Chondrocyte (in vitro differentiated cells): ENCODE measurements at regions not wholly inside any gene's neighbourhood (a gene's known extent, or its start where the extent isn't known, plus 50 kb on each side); places are given as distances from the start of the nearest gene placed in this dataset.

Experiments
- DNase-seq: peaks from one replicate; pipeline ENCODE4 v3.0.0; 2021; ENCODE audit warnings: mixed read lengths, low spot score
- H3K27ac Mint-ChIP-seq: one replicate; pipeline ENCODE4 v1.8.0; 2021; ENCODE audit warnings: mild to moderate bottlenecking, moderate library complexity, mixed read lengths; ENCODE audit not compliant: unreplicated experiment
- H3K27me3 Mint-ChIP-seq: 2 replicates; pipeline ENCODE4 v1.8.0; 2021; ENCODE audit warnings: low read depth, mixed read lengths
- H3K36me3 Mint-ChIP-seq: 2 replicates; pipeline ENCODE4 v1.8.0; 2021; ENCODE audit warnings: low read depth, mixed read lengths
- H3K4me1 Mint-ChIP-seq: 2 replicates; pipeline ENCODE4 v1.8.0; 2021; ENCODE audit warnings: low read depth, mild to moderate bottlenecking, mixed read lengths
- H3K4me3 Mint-ChIP-seq: one replicate; pipeline ENCODE4 v1.8.0; 2021; ENCODE audit warnings: mild to moderate bottlenecking, moderate library complexity, mixed read lengths; ENCODE audit not compliant: unreplicated experiment
- H3K9me3 Mint-ChIP-seq: 2 replicates; pipeline ENCODE4 v1.8.0; 2021; ENCODE audit warnings: low read depth, mixed read lengths
- CTCF ChIP-seq: fragments of 200-600 bp; sonication (generic); IDR thresholded peaks from 2 replicates; pipeline ENCODE4 v1.5.0; 2021; ENCODE audit warnings: antibody characterized with exemption, mild to moderate bottlenecking, moderate library complexity

GRCh38 chr16:59123479-59123878 lies 389.4 kb upstream of the GOT2 start:
- no peak for TF ChIP-seq CTCF
- Mint-ChIP-seq H3K27ac (no peak overlapping the region), H3K27me3 (peaks cover 2% of the 10 kb centered on the region), H3K4me3 (no peak overlapping the region), H3K9me3 (no peaks in the 10 kb centered on the region), H3K4me1 (no peaks in the 10 kb centered on the region), H3K36me3 (no peaks in the 10 kb centered on the region)
- DNase-seq, result no peak

GRCh38 chr16:59122262-59122537 lies 388.1 kb upstream of the GOT2 start:
- no peak overlapping the region for H3K27ac Mint-ChIP-seq
- DNase-seq, result no peak
- no peaks in the 10 kb centered on the region for H3K27me3 Mint-ChIP-seq
- no peaks in the 10 kb centered on the region for H3K4me1 Mint-ChIP-seq
- H3K4me3 Mint-ChIP-seq, result no peak overlapping the region
- H3K9me3 Mint-ChIP-seq, result no peaks in the 10 kb centered on the region
- no peak for TF ChIP-seq CTCF
- no peaks in the 10 kb centered on the region for H3K36me3 Mint-ChIP-seq

GRCh38 chr16:59121411-59122261 lies 387.5 kb upstream of the GOT2 start:
- no peaks in the 10 kb centered on the region for H3K27me3 Mint-ChIP-seq
- no peak overlapping the region for H3K4me3 Mint-ChIP-seq
- H3K4me1 Mint-ChIP-seq, result no peaks in the 10 kb centered on the region
- H3K27ac Mint-ChIP-seq, result no peak overlapping the region
- H3K9me3 Mint-ChIP-seq, result no peaks in the 10 kb centered on the region
- no peak for TF ChIP-seq CTCF
- no peaks in the 10 kb centered on the region for H3K36me3 Mint-ChIP-seq
- no peak for DNase-seq

GRCh38 chr16:59116744-59117143 lies 382.6 kb upstream of the GOT2 start:
- Mint-ChIP-seq H3K27me3 (no peaks in the 10 kb centered on the region), H3K4me3 (no peak overlapping the region), H3K36me3 (no peaks in the 10 kb centered on the region), H3K27ac (no peak overlapping the region), H3K4me1 (no peaks in the 10 kb centered on the region), H3K9me3 (no peaks in the 10 kb centered on the region)
- DNase-seq, result no peak
- TF ChIP-seq CTCF, result no peak

- no peak for DNase-seq
- H3K4me3 Mint-ChIP-seq, result no peak overlapping the region
- H3K27me3 Mint-ChIP-seq, result peaks cover 4% of the 10 kb centered on the region
- H3K36me3 Mint-ChIP-seq, result no peaks in the 10 kb centered on the region
- H3K4me1 Mint-ChIP-seq, result no peaks in the 10 kb centered on the region
- no peak overlapping the region for H3K27ac Mint-ChIP-seq
- TF ChIP-seq CTCF, result no peak
- no peaks in the 10 kb centered on the region for H3K9me3 Mint-ChIP-seq
These were observed 380.7 kb upstream of the GOT2 start for GRCh38 chr16:59114790-59115189.
